PC-3 (cell line): ENCODE measurements at regions not wholly inside any gene's neighbourhood (a gene's known extent, or its start where the extent isn't known, plus 50 kb on each side); places are given as distances from the start of the nearest gene placed in this dataset.

ENCODE experiments used
- CTCF ChIP-seq: fragments of 300-600 bp; sonication (generic); conservative IDR thresholded peaks from 2 replicates; pipeline ENCODE4 v1.5.1; 2017; ENCODE audit warnings: antibody characterized with exemption, low read depth, mild to moderate bottlenecking, low read length
- EZH2 ChIP-seq: fragments of 300-600 bp; sonication (generic); IDR thresholded peaks from one replicate; pipeline ENCODE4 v1.6.1; 2017; ENCODE audit warnings: antibody characterized with exemption, mild to moderate bottlenecking, low read length; ENCODE audit not compliant: unreplicated experiment

- TF ChIP-seq EZH2 (no peak), CTCF (no peak)
Measured at GRCh38 chrX:114451397-114451796, 132.5 kb upstream of the HTR2C start.
